K562 (cell line): ENCODE measurements at regions not wholly inside any gene's neighbourhood (a gene's known extent, or its start where the extent isn't known, plus 50 kb on each side); places are given as distances from the start of the nearest gene placed in this dataset.

Source experiments
- ATAC-seq: fragments of 200-7000 bp; cut with Tn5 transposase; 3 replicates; pipeline ENCODE4 v1.9.1; 2020; ENCODE audit warnings: moderate library complexity
- BruUV-seq: library from RNA; stranded (reverse); fragments of 400-500 nt; replicated peaks from 2 replicates; lab custom pipeline; 2021; lab: Mats Ljungman, UMichigan
- CTCF ChIA-PET: fragments of 300-600 bp; formaldehyde crosslinking; extraction: SDS; loops from one replicate; lab custom pipeline; 2021; ENCODE audit warnings: low intra/inter-chr PET ratio; lab: Yijun Ruan, JAX
- POLR2A ChIA-PET: fragments of 300-600, 350-650 bp; sonication (Branson Sonifier 250); formaldehyde crosslinking; extraction: SDS; loops from one replicate; lab custom pipeline; 2021; ENCODE audit warnings: antibody characterized with exemption, inconsistent platforms; lab: Yijun Ruan, JAX
- DNase-seq, 4 experiments: peaks; one replicate each; pipeline versions ENCODE4 v3.0.0 to v3.0.0-alpha.2; 2011 to 2018; ENCODE audit warnings: low spot score in 3 of 4, mixed read lengths in 3 of 4; ENCODE audit errors: extremely low read depth in 1 of 4
- FAIRE-seq: peaks from 2 replicates; lab custom pipeline; 2011; peaks lifted over from hg19 to GRCh38; lab: Jason Lieb, UNC
- H2AFZ ChIP-seq: 2 replicates; pipeline ENCODE4 v1.6.0; 2011; ENCODE audit warnings: low read depth, low read length, control low read depth, inconsistent platforms
- H3K27ac ChIP-seq: fragments of 200-600 bp; 3 replicates; pipeline ENCODE4 v1.8.0; 2011; ENCODE audit warnings: low read depth, mild to moderate bottlenecking, control low read depth, inconsistent platforms, low read length, moderate library complexity, mixed read lengths; ENCODE audit errors: extremely low read depth
- H3K27me3 ChIP-seq, 2 experiments: fragments of 300-600 bp in 1 of 2; 2 replicates in 1 of 2; 3 replicates in 1 of 2; pipeline versions ENCODE4 v1.6.0 to v1.8.0; 2011; ENCODE audit warnings: inconsistent platforms in 2 of 2, low read length in 2 of 2, mild to moderate bottlenecking in 1 of 2, mixed read lengths in 1 of 2, moderate library complexity in 1 of 2; ENCODE audit not compliant: control insufficient read depth in 2 of 2, insufficient read depth in 2 of 2
- H3K36me3 ChIP-seq: fragments of 300-600 bp; 3 replicates; pipeline ENCODE4 v1.8.0; 2011; ENCODE audit warnings: mild to moderate bottlenecking, low read length, inconsistent platforms; ENCODE audit not compliant: control insufficient read depth, insufficient read depth
- H3K4me1 ChIP-seq, 2 experiments: fragments of 200-600 bp in 1 of 2; replicated peaks in 1 of 2; 2 replicates in 1 of 2; 3 replicates in 1 of 2; pipeline versions ENCODE4 v1.5.1 to v1.8.0; 2011; ENCODE audit warnings: inconsistent platforms in 2 of 2, low read length in 2 of 2, mild to moderate bottlenecking in 1 of 2, mixed read lengths in 1 of 2, moderate library complexity in 1 of 2; ENCODE audit not compliant: control insufficient read depth in 2 of 2, insufficient read depth in 2 of 2
- H3K4me2 ChIP-seq: 2 replicates; pipeline ENCODE4 v1.6.1; 2011; ENCODE audit warnings: low read length, control low read depth, inconsistent platforms, mixed read lengths; ENCODE audit not compliant: insufficient read depth
- H3K4me3 ChIP-seq: fragments of 200-600 bp; sonication (generic), shearing (Covaris generic); 2 replicates; pipeline ENCODE4 v1.5.1; 2016; ENCODE audit warnings: control low read depth, inconsistent platforms
- H3K79me2 ChIP-seq: fragments of 200-600 bp; 3 replicates; pipeline ENCODE4 v1.8.0; 2011; ENCODE audit warnings: low read length, inconsistent platforms; ENCODE audit not compliant: control insufficient read depth, insufficient read depth
- H3K9ac ChIP-seq, 2 experiments: 2 replicates each; pipeline versions ENCODE4 v1.6.0 to v1.6.1; 2011; ENCODE audit warnings: low read depth in 2 of 2, low read length in 2 of 2, control low read depth in 1 of 2, inconsistent platforms in 1 of 2, mild to moderate bottlenecking in 1 of 2, mixed read lengths in 1 of 2; ENCODE audit not compliant: insufficient read depth in 1 of 2
- H3K9me1 ChIP-seq: one replicate; pipeline ENCODE4 v1.6.0; 2011; ENCODE audit warnings: inconsistent platforms, mild to moderate bottlenecking, low read length, moderate library complexity; ENCODE audit not compliant: control insufficient read depth, insufficient read depth
- H3K9me3 ChIP-seq: replicated peaks from 2 replicates; pipeline ENCODE4 v1.5.1; 2011; ENCODE audit warnings: low read depth, low read length, inconsistent platforms; ENCODE audit not compliant: control insufficient read depth, insufficient read depth
- H4K20me1 ChIP-seq: replicated peaks from 2 replicates; pipeline ENCODE4 v1.6.1; 2011; ENCODE audit warnings: low read length, inconsistent platforms, mixed read lengths; ENCODE audit not compliant: control insufficient read depth, insufficient read depth
- ADNP ChIP-seq: fragments of 200-800 bp; sonication (Bioruptor generic); IDR thresholded peaks from 2 replicates; pipeline ENCODE4 v1.6.1; 2016; ENCODE audit warnings: missing genetic modification characterization, missing compliant biosample characterization
- BCOR ChIP-seq: fragments of 450-650 bp; IDR thresholded peaks from 2 replicates; pipeline ENCODE4 v1.6.1; 2016
- HDAC1 ChIP-seq, 2 experiments: fragments of 450-650 bp; IDR thresholded peaks; 2 replicates each; pipeline ENCODE4 v1.6.1; 2016 to 2017; ENCODE audit warnings: inconsistent platforms in 1 of 2, mild to moderate bottlenecking in 1 of 2, moderate library complexity in 1 of 2
- ILK ChIP-seq: fragments of 450-650 bp; IDR thresholded peaks from 2 replicates; pipeline ENCODE4 v1.6.1; 2016; ENCODE audit warnings: missing genetic modification characterization, low read depth, mild to moderate bottlenecking, missing compliant biosample characterization, moderate library complexity, borderline replicate concordance
- SFPQ ChIP-seq: fragments of 200-400 bp; formaldehyde crosslinking; IDR thresholded peaks from 2 replicates; pipeline ENCODE4 v1.6.1; 2017; ENCODE audit warnings: mild to moderate bottlenecking, low read depth, low read length, moderate library complexity
- SP2 ChIP-seq: IDR thresholded peaks from 2 replicates; pipeline ENCODE4 v1.6.1; 2011; ENCODE audit warnings: mild to moderate bottlenecking, low read depth, low read length, moderate library complexity; ENCODE audit not compliant: poor library complexity, severe bottlenecking; ENCODE audit errors: extremely low read depth
- TGIF2 ChIP-seq: sonication (generic); formaldehyde crosslinking; IDR thresholded peaks from 2 replicates; pipeline ENCODE4 v1.8.1; 2022; ENCODE audit warnings: mild to moderate bottlenecking, missing genetic modification reagents, moderate library complexity
- THRA ChIP-seq: fragments of 450-650 bp; IDR thresholded peaks from 2 replicates; pipeline ENCODE4 v1.6.1; 2017; ENCODE audit warnings: mild to moderate bottlenecking, moderate library complexity
- ZNF3 ChIP-seq: fragments of 250-450 bp; sonication (Bioruptor Pico); IDR thresholded peaks from 2 replicates; pipeline ENCODE4 v1.5.0; 2021; ENCODE audit warnings: mild to moderate bottlenecking, moderate library complexity
- ZNF511 ChIP-seq: sonication (generic); formaldehyde crosslinking; IDR thresholded peaks from 2 replicates; pipeline ENCODE4 v1.8.0; 2022; ENCODE audit warnings: mild to moderate bottlenecking, missing genetic modification reagents
- in situ Hi-C: fragments of 300-500 bp; cut with MboI; formaldehyde crosslinking; loops from 4 replicates; pipeline ENCODE4 v1.15.0; 2018; ENCODE audit warnings: inconsistent platforms, mixed read lengths
- intact Hi-C: fragments of 100-400 bp; cut with micrococcal nuclease; formaldehyde crosslinking; loops from 2 replicates; pipeline ENCODE4 v1.14.2; 2022
- TF ChIP-seq, protein P1 (sequence below): fragments of 250-450 bp; sonication (Bioruptor Pico); IDR thresholded peaks from 2 replicates; pipeline ENCODE4 v1.5.0; 2021; ENCODE audit warnings: mild to moderate bottlenecking, borderline replicate concordance
- TF ChIP-seq, protein P2 (sequence below): sonication (generic); formaldehyde crosslinking; IDR thresholded peaks from 2 replicates; pipeline ENCODE4 v1.8.0; 2022; ENCODE audit warnings: missing genetic modification reagents, mild to moderate bottlenecking, borderline replicate concordance

GRCh38 chr3:144054766-144055165, 83.1 kb downstream of the DIPK2A start:
- H2AFZ ChIP-seq = no peak overlapping the region
- BruUV-seq = no TSS peak
- H3K27me3 ChIP-seq = no peaks in the 10 kb centered on the region
- intact Hi-C loops = no loop called here
- H3K4me2 ChIP-seq = no peak overlapping the region
- H3K9me3 ChIP-seq = no peaks in the 10 kb centered on the region
- in situ Hi-C loops = no loop called here
- no peaks in the 10 kb centered on the region for H3K79me2 ChIP-seq
- no peaks in the 10 kb centered on the region for H3K4me1 ChIP-seq
- CTCF ChIA-PET = no interaction called here
- no peaks in the 10 kb centered on the region for H4K20me1 ChIP-seq
- ATAC-seq = no peak
- no peaks in the 10 kb centered on the region for H3K36me3 ChIP-seq
- no peak overlapping the region for H3K9ac ChIP-seq
- no peak overlapping the region for H3K4me3 ChIP-seq
- no peak overlapping the region for H3K27ac ChIP-seq
- FAIRE-seq = no peak
- no peak for DNase-seq
- POLR2A ChIA-PET = no interaction called here
- no peaks in the 10 kb centered on the region for H3K9me1 ChIP-seq
- TF ChIP-seq ZNF511 (CRISPR knock-in tag) = no peak
- no peak for TF ChIP-seq SFPQ
- TF ChIP-seq BCOR = no peak
- TF ChIP-seq ADNP (tag) = no peak
- TF ChIP-seq, protein P1, sequence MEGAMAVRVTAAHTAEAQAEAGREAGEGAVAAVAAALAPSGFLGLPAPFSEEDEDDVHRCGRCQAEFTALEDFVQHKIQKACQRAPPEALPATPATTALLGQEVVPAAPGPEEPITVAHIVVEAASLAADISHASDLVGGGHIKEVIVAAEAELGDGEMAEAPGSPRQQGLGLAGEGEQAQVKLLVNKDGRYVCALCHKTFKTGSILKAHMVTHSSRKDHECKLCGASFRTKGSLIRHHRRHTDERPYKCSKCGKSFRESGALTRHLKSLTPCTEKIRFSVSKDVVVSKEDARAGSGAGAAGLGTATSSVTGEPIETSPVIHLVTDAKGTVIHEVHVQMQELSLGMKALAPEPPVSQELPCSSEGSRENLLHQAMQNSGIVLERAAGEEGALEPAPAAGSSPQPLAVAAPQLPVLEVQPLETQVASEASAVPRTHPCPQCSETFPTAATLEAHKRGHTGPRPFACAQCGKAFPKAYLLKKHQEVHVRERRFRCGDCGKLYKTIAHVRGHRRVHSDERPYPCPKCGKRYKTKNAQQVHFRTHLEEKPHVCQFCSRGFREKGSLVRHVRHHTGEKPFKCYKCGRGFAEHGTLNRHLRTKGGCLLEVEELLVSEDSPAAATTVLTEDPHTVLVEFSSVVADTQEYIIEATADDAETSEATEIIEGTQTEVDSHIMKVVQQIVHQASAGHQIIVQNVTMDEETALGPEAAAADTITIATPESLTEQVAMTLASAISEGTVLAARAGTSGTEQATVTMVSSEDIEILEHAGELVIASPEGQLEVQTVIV (CRISPR knock-in tag) = no peak
- no peak for TF ChIP-seq ILK (tag)
- TF ChIP-seq SP2 = no peak
- no peak for TF ChIP-seq HDAC1 (IDR thresholded peaks at IDR 0.05)
- no peak for TF ChIP-seq ZNF3 (CRISPR knock-in tag)
- TF ChIP-seq THRA = no peak
- no peak for TF ChIP-seq TGIF2 (CRISPR knock-in tag)
- TF ChIP-seq, protein P2, sequence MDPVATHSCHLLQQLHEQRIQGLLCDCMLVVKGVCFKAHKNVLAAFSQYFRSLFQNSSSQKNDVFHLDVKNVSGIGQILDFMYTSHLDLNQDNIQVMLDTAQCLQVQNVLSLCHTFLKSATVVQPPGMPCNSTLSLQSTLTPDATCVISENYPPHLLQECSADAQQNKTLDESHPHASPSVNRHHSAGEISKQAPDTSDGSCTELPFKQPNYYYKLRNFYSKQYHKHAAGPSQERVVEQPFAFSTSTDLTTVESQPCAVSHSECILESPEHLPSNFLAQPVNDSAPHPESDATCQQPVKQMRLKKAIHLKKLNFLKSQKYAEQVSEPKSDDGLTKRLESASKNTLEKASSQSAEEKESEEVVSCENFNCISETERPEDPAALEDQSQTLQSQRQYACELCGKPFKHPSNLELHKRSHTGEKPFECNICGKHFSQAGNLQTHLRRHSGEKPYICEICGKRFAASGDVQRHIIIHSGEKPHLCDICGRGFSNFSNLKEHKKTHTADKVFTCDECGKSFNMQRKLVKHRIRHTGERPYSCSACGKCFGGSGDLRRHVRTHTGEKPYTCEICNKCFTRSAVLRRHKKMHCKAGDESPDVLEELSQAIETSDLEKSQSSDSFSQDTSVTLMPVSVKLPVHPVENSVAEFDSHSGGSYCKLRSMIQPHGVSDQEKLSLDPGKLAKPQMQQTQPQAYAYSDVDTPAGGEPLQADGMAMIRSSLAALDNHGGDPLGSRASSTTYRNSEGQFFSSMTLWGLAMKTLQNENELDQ (CRISPR knock-in tag) = no peak
